ENCODE measurements at regions not wholly inside any gene's neighbourhood (a gene's known extent, or its start where the extent isn't known, plus 50 kb on each side); places are given as distances from the start of the nearest gene placed in this dataset.

- TF ChIP-seq CTCF (IDR thresholded peaks at IDR 0.05; ENCODE audit: low read depth, low read length) (no peak), EZH2phosphoT487 (IDR thresholded peaks at IDR 0.05; ENCODE audit: low read depth) (no peak)
Observed at GRCh38 chr3:84555629-84556028, 403.2 kb upstream of the CADM2 start.
